ENCODE measurements at regions not wholly inside any gene's neighbourhood (a gene's known extent, or its start where the extent isn't known, plus 50 kb on each side); places are given as distances from the start of the nearest gene placed in this dataset.

DNA sequence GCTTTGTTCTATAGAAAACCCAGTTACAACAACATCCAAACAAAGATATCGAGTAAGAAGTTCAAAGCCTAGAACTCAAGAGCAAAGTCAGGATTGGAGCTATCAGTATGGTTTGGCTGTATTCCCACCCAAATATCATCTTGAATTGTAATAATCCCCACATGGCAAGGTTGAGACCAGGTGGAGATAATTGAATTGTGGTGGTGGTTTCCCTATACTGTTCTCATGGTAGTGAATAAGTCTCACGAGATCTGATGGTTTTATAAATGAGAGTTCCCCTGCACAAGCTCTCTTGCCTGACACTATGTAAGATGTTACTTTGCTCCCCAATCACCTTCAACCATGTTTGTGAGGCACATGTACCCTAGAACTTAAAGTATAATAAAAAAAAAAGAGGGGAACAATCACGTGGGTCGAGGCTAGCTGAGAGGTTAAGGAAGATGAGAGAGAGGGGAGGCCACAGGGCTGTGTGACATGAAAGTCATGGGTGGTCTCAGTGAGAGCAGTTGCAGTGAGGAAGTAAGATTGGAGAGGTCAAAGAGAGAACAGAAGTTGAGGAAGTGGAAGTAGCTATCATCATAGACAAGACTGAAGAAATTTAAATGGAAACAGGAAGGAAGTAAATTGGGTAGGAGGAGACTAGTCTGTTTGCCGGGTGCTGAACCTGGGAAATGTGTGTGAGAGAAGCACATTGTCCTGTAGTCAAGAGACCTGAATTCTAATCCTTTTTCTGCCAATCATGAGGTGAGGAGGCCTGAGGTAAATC lies 80.1 kb upstream of the CD44 start:
- TF ChIP-seq SP1 (IDR thresholded peaks at IDR 0.05; ENCODE audit: low read depth) (no peak), POLR2AphosphoS5 (IDR thresholded peaks at IDR 0.05; ENCODE audit: low read depth, low read length) (no peak), POLR2A (IDR thresholded peaks at IDR 0.05; ENCODE audit: borderline replicate concordance, extremely low read depth, insufficient read depth, insufficient read length) (no peak), FOSL1 (IDR thresholded peaks at IDR 0.05; ENCODE audit: low read depth) (no peak)
- TF ChIP-seq, protein P1, sequence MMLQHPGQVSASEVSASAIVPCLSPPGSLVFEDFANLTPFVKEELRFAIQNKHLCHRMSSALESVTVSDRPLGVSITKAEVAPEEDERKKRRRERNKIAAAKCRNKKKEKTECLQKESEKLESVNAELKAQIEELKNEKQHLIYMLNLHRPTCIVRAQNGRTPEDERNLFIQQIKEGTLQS (IDR thresholded peaks at IDR 0.05), result no peak
- H3K9ac ChIP-seq (ENCODE audit: low read length), result no peak overlapping the region
- peaks cover 0 to 6% of the 10 kb centered on the region in 2 experiments; a peak in 1 of 4 replicates for H3K4me1 ChIP-seq (ENCODE audit: control insufficient read depth in 1 of 2, insufficient read depth in 2 of 2, low read length in 2 of 2)
- H3K79me2 ChIP-seq (ENCODE audit: insufficient read depth, low read length), result no peaks in the 10 kb centered on the region
- no peak overlapping the region for H3K27ac ChIP-seq (ENCODE audit: low read depth, low read length)
- ChIA-PET POLR2A (no interaction called here), RAD21 (ENCODE audit: low non-redundant PET in 1 of 2, low total read pairs in 2 of 2, uncharacterized antibody in 2 of 2, unreplicated experiment in 2 of 2) (no interaction called here), CTCF (no interaction called here)
- no peaks in the 10 kb centered on the region for H3K9me3 ChIP-seq (ENCODE audit: control insufficient read depth in 1 of 2, insufficient read depth in 1 of 2, low read depth in 1 of 2, low read length in 2 of 2)
- H2AFZ ChIP-seq (ENCODE audit: low read depth, low read length, poor library complexity, severe bottlenecking), result no peak overlapping the region
- ATAC-seq (no peak), DNase-seq (ENCODE audit: low read depth, low spot score) (no peak)
- no peaks in the 10 kb centered on the region for H3K9me2 ChIP-seq (ENCODE audit: insufficient read depth)
- H3K36me3 ChIP-seq (ENCODE audit: control insufficient read depth in 1 of 2, insufficient read depth in 2 of 2, low read length in 2 of 2), result no peaks in the 10 kb centered on the region
- no TSS peak for BruUV-seq (replicated peaks)
- H3K4me2 ChIP-seq (ENCODE audit: low read length), result no peak overlapping the region
- intact Hi-C loops (cut with micrococcal nuclease), result no loop called here
- no peaks in the 10 kb centered on the region for H3K27me3 ChIP-seq (ENCODE audit: insufficient read depth, low read length)
- H4K20me1 ChIP-seq (ENCODE audit: insufficient read depth), result no peaks in the 10 kb centered on the region
- H3K4me3 ChIP-seq (replicated peaks in 1 of 2; ENCODE audit: low read depth in 1 of 2, low read length in 2 of 2), result no peak overlapping the region

DNA sequence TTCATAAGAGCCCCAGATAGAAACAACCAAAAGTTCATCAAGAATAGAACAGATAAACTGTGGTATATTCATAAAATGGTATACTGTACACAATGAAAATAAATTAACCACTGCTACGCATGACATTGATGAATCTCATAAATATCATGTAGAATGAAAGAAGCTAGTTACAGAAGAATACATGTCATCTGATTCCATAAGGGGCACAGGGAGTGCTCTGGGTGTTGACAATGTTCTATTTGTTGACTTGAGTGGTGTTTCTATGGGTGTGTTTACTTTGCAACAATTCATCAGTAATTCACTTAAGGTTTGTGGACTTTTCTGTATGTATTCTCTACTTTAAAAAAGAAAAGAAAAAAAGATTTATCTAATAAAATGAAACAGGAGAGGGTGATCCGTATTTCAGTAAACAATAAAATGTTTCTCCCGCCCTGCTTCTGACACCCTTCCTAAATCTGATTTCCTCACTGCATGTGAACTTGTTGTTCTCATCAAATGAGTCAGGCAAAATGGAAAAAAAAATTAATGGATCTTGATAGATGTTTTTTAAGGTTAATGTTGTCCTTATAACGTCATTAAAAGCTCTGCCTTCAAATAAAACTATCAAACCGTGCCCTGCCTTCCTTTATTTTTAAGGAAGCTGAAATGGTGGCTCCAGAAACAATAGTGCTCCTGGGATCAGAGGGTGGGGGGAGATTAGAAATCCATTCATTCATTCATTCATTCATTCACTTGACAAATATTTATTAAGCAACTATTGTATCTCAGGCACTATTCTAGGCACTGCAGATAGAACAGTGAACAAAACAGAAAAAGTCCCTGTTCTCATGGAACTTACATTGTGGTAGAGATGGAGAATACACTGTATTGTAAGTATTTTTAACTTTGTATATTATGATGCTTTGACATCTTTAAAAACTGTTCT lies 77.2 kb upstream of the CD44 start:
- Histone ChIP-seq H3K4me3 (replicated peaks in 1 of 2; ENCODE audit: low read depth in 1 of 2, low read length in 2 of 2) (no peak overlapping the region), H3K9me2 (ENCODE audit: insufficient read depth) (no peaks in the 10 kb centered on the region), H2AFZ (ENCODE audit: low read depth, low read length, poor library complexity, severe bottlenecking) (no peak overlapping the region), H3K79me2 (ENCODE audit: insufficient read depth, low read length) (no peaks in the 10 kb centered on the region), H3K9me3 (ENCODE audit: control insufficient read depth in 1 of 2, insufficient read depth in 1 of 2, low read depth in 1 of 2, low read length in 2 of 2) (no peaks in the 10 kb centered on the region), H3K27me3 (ENCODE audit: insufficient read depth, low read length) (no peaks in the 10 kb centered on the region), H3K9ac (ENCODE audit: low read length) (no peak overlapping the region), H4K20me1 (ENCODE audit: insufficient read depth) (no peaks in the 10 kb centered on the region), H3K4me1 (ENCODE audit: control insufficient read depth in 1 of 2, insufficient read depth in 2 of 2, low read length in 2 of 2) (peaks cover 0 to 10% of the 10 kb centered on the region in 2 experiments; a peak in 1 of 4 replicates), H3K4me2 (ENCODE audit: low read length) (no peak overlapping the region), H3K36me3 (ENCODE audit: control insufficient read depth in 1 of 2, insufficient read depth in 2 of 2, low read length in 2 of 2) (no peaks in the 10 kb centered on the region), H3K27ac (ENCODE audit: low read depth, low read length) (no peak overlapping the region)
- ATAC-seq, result no peak
- ChIA-PET CTCF (no interaction called here), RAD21 (ENCODE audit: low non-redundant PET in 1 of 2, low total read pairs in 2 of 2, uncharacterized antibody in 2 of 2, unreplicated experiment in 2 of 2) (no interaction called here), POLR2A (no interaction called here)
- BruUV-seq (replicated peaks), result no TSS peak
- intact Hi-C loops (cut with micrococcal nuclease), result no loop called here
- DNase-seq (ENCODE audit: low read depth, low spot score), result no peak
- TF ChIP-seq SP1 (IDR thresholded peaks at IDR 0.05; ENCODE audit: low read depth), result no peak
- TF ChIP-seq EGR1 (IDR thresholded peaks at IDR 0.05; ENCODE audit: low read depth), result no peak
- TF ChIP-seq FOSL1 (IDR thresholded peaks at IDR 0.05; ENCODE audit: low read depth), result no peak
- TF ChIP-seq EZH2phosphoT487 (IDR thresholded peaks at IDR 0.05; ENCODE audit: borderline replicate concordance), result no peak
- no peak for TF ChIP-seq CEBPB (IDR thresholded peaks at IDR 0.05; ENCODE audit: low read depth)
- no peak for TF ChIP-seq RAD21 (IDR thresholded peaks at IDR 0.05; ENCODE audit: low read depth)
- TF ChIP-seq ELF1 (IDR thresholded peaks at IDR 0.05; ENCODE audit: borderline replicate concordance, low read depth), result no peak
- TF ChIP-seq ZFX (IDR thresholded peaks at IDR 0.05), result no peak
- TF ChIP-seq, protein P2, sequence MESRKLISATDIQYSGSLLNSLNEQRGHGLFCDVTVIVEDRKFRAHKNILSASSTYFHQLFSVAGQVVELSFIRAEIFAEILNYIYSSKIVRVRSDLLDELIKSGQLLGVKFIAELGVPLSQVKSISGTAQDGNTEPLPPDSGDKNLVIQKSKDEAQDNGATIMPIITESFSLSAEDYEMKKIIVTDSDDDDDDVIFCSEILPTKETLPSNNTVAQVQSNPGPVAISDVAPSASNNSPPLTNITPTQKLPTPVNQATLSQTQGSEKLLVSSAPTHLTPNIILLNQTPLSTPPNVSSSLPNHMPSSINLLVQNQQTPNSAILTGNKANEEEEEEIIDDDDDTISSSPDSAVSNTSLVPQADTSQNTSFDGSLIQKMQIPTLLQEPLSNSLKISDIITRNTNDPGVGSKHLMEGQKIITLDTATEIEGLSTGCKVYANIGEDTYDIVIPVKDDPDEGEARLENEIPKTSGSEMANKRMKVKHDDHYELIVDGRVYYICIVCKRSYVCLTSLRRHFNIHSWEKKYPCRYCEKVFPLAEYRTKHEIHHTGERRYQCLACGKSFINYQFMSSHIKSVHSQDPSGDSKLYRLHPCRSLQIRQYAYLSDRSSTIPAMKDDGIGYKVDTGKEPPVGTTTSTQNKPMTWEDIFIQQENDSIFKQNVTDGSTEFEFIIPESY (IDR thresholded peaks at IDR 0.05; ENCODE audit: extremely low read depth, insufficient replicate concordance, low read length), result no peak
- TF ChIP-seq YY1 (IDR thresholded peaks at IDR 0.05; ENCODE audit: extremely low read depth, insufficient replicate concordance, low read depth, low read length), result no peak
- TF ChIP-seq, protein P3, sequence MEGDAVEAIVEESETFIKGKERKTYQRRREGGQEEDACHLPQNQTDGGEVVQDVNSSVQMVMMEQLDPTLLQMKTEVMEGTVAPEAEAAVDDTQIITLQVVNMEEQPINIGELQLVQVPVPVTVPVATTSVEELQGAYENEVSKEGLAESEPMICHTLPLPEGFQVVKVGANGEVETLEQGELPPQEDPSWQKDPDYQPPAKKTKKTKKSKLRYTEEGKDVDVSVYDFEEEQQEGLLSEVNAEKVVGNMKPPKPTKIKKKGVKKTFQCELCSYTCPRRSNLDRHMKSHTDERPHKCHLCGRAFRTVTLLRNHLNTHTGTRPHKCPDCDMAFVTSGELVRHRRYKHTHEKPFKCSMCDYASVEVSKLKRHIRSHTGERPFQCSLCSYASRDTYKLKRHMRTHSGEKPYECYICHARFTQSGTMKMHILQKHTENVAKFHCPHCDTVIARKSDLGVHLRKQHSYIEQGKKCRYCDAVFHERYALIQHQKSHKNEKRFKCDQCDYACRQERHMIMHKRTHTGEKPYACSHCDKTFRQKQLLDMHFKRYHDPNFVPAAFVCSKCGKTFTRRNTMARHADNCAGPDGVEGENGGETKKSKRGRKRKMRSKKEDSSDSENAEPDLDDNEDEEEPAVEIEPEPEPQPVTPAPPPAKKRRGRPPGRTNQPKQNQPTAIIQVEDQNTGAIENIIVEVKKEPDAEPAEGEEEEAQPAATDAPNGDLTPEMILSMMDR (IDR thresholded peaks at IDR 0.05 in 2 of 3, conservative IDR thresholded peaks at IDR 0.05 in 1 of 3; ENCODE audit: borderline replicate concordance in 1 of 3, insufficient read depth in 1 of 3, low read depth in 2 of 3, low read length in 2 of 3), result no peak
- TF ChIP-seq SRF (IDR thresholded peaks at IDR 0.05; ENCODE audit: low read depth), result no peak

Data from HCT116 (cell line).